Liver (tissue), 3 donors: ENCODE measurements at regions not wholly inside any gene's neighbourhood (a gene's known extent, or its start where the extent isn't known, plus 50 kb on each side); places are given as distances from the start of the nearest gene placed in this dataset.
"Not testable (repeated sequence)": the region's sequence is repeated elsewhere in the genome, so short reads cannot be mapped to it uniquely, and the experiment has no call there.

ENCODE experiments used
- CTCF ChIP-seq: fragments of 150-350 bp; IDR thresholded peaks from 2 replicates; pipeline ENCODE4 v1.5.1; 2017; ENCODE audit warnings: improper control_type of control experiment, low read depth, low read length; ENCODE audit not compliant: missing input control
- EGR1 ChIP-seq, 2 donors: IDR thresholded peaks; 2 replicates each; pipeline ENCODE4 v1.6.1; 2016 to 2018; ENCODE audit warnings: antibody characterized with exemption in 2 of 2, low read depth in 2 of 2
- GABPA ChIP-seq, 2 donors: IDR thresholded peaks in 1 of 2; conservative IDR thresholded peaks in 1 of 2; 2 replicates each; pipeline ENCODE4 v1.6.1; 2016; ENCODE audit warnings: antibody characterized with exemption in 2 of 2, mild to moderate bottlenecking in 1 of 2, moderate library complexity in 1 of 2
- HNF4G ChIP-seq: IDR thresholded peaks from 2 replicates; pipeline ENCODE4 v1.6.1; 2016; ENCODE audit warnings: antibody characterized with exemption
- JUND ChIP-seq, 2 donors: IDR thresholded peaks; 2 replicates each; pipeline ENCODE4 v1.6.1; 2016; ENCODE audit warnings: antibody characterized with exemption in 2 of 2
- RAD21 ChIP-seq, 2 donors: IDR thresholded peaks; 2 replicates each; pipeline ENCODE4 v1.6.1; 2016; ENCODE audit warnings: antibody characterized with exemption in 2 of 2, mild to moderate bottlenecking in 2 of 2
- REST ChIP-seq: IDR thresholded peaks from 2 replicates; pipeline ENCODE4 v1.6.1; 2016; ENCODE audit warnings: antibody characterized with exemption, mild to moderate bottlenecking
- RXRA ChIP-seq, 2 donors: IDR thresholded peaks; 2 replicates each; pipeline ENCODE4 v1.6.1; 2017 to 2018; ENCODE audit warnings: antibody characterized with exemption in 2 of 2, mild to moderate bottlenecking in 1 of 2
- TAF1 ChIP-seq: conservative IDR thresholded peaks from 2 replicates; pipeline ENCODE4 v1.6.1; 2016; ENCODE audit warnings: antibody characterized with exemption, mild to moderate bottlenecking
- YY1 ChIP-seq: IDR thresholded peaks from 2 replicates; pipeline ENCODE4 v1.6.1; 2016; ENCODE audit warnings: antibody characterized with exemption, mild to moderate bottlenecking
- donor health status: healthy.
- donor health status: healthy.

- TF ChIP-seq RXRA (IDR thresholded peaks at IDR 0.05); CTCF; REST; TAF1; YY1; HNF4G; JUND (IDR thresholded peaks at IDR 0.05); RAD21 (IDR thresholded peaks at IDR 0.05); EGR1 (IDR thresholded peaks at IDR 0.05; ENCODE audit: low read depth in 2 of 2); GABPA (IDR thresholded peaks at IDR 0.05 in 1 of 2, conservative IDR thresholded peaks at IDR 0.05 in 1 of 2): not testable (repeated sequence)
These were observed 737.3 kb downstream of the COL12A1 start for GRCh38 chr6:74468552-74468951.
